Stimulated activated memory B cell treated with anti-CD40 and anti-IgM and Interleukin-4, amounts not matched to agents 10 μg/mL and 1 μg/mL and 100 μg/mL, for 72 hours (primary cell): ENCODE measurements at regions not wholly inside any gene's neighbourhood (a gene's known extent, or its start where the extent isn't known, plus 50 kb on each side); places are given as distances from the start of the nearest gene placed in this dataset.

Source experiments
- ATAC-seq: fragments of 150-1000 bp; cut with Tn5 transposase; 2 replicates; pipeline ENCODE4 v1.10.0; 2021
- H3K27ac Mint-ChIP-seq: one replicate; pipeline ENCODE4 v1.8.0; 2022; ENCODE audit warnings: mild to moderate bottlenecking, mixed read lengths
- H3K27me3 Mint-ChIP-seq: one replicate; pipeline ENCODE4 v1.8.0; 2022; ENCODE audit warnings: mixed read lengths
- H3K36me3 Mint-ChIP-seq: one replicate; pipeline ENCODE4 v1.8.0; 2022; ENCODE audit warnings: mixed read lengths
- H3K4me1 Mint-ChIP-seq: one replicate; pipeline ENCODE4 v1.8.0; 2022; ENCODE audit warnings: mixed read lengths
- H3K4me3 Mint-ChIP-seq: one replicate; pipeline ENCODE4 v1.8.0; 2022; ENCODE audit warnings: mild to moderate bottlenecking, moderate library complexity, mixed read lengths
- H3K9me3 Mint-ChIP-seq: one replicate; pipeline ENCODE4 v1.8.0; 2022; ENCODE audit warnings: mixed read lengths

GRCh38 chr22:35489239-35489638 is 51.4 kb upstream of the RASD2 start:
- Mint-ChIP-seq H3K4me1 (no peaks in the 10 kb centered on the region), H3K9me3 (no peaks in the 10 kb centered on the region), H3K4me3 (no peak overlapping the region), H3K27ac (no peak overlapping the region), H3K36me3 (peaks cover 9% of the 10 kb centered on the region), H3K27me3 (peaks cover 89% of the 10 kb centered on the region)
- no peak for ATAC-seq
